ENCODE measurements at regions not wholly inside any gene's neighbourhood (a gene's known extent, or its start where the extent isn't known, plus 50 kb on each side); places are given as distances from the start of the nearest gene placed in this dataset.

GRCh38 chr9:115240676-115241075, 122.7 kb upstream of the TNC start:
- Histone ChIP-seq H3K36me3 (ENCODE audit: low read depth) (no peaks in the 10 kb centered on the region), H3K4me2 (ENCODE audit: unreplicated experiment) (no peak overlapping the region), H4K20me1 (ENCODE audit: insufficient read depth) (no peaks in the 10 kb centered on the region), H3K27ac (no peak overlapping the region), H3K4me3 (no peak overlapping the region), H3K79me2 (ENCODE audit: insufficient read depth) (no peaks in the 10 kb centered on the region), H2AFZ (no peak overlapping the region), H3K9me2 (ENCODE audit: insufficient read depth) (no peaks in the 10 kb centered on the region), H3K9me3 (ENCODE audit: low read depth) (no peaks in the 10 kb centered on the region), H3F3A (ENCODE audit: insufficient read depth) (no peaks in the 10 kb centered on the region), H3K9ac (no peak overlapping the region), H3K4me1 (ENCODE audit: insufficient read depth) (no peaks in the 10 kb centered on the region), H3K27me3 (replicated peaks; ENCODE audit: insufficient read depth) (no peaks in the 10 kb centered on the region)
- in situ Hi-C loops (cut with MboI) = no loop called here
- TF ChIP-seq EZH2phosphoT487 (IDR thresholded peaks at IDR 0.05; ENCODE audit: insufficient read depth, low read depth) = no peak
- no peak for TF ChIP-seq EZH2 (IDR thresholded peaks at IDR 0.05; ENCODE audit: insufficient read depth, poor library complexity, severe bottlenecking)
- DNase-seq = no peak
- WGBS, 2 experiments (ENCODE audit: low coverage in 1 of 2, low lambda C conversion rate in 2 of 2, missing lambda C conversion rate in 2 of 2) = 80 to 81% methylated on average over 1 of the region's 1 CpG

GRCh38 chr9:115241641-115242040, 123.7 kb upstream of the TNC start:
- H3K27me3 ChIP-seq (replicated peaks; ENCODE audit: insufficient read depth) = no peaks in the 10 kb centered on the region
- H3K79me2 ChIP-seq (ENCODE audit: insufficient read depth) = no peaks in the 10 kb centered on the region
- in situ Hi-C loops (cut with MboI) = no loop called here
- H3K4me1 ChIP-seq (ENCODE audit: insufficient read depth) = no peaks in the 10 kb centered on the region
- no peak overlapping the region for H2AFZ ChIP-seq
- TF ChIP-seq EZH2 (IDR thresholded peaks at IDR 0.05; ENCODE audit: insufficient read depth, poor library complexity, severe bottlenecking) = no peak
- TF ChIP-seq EZH2phosphoT487 (IDR thresholded peaks at IDR 0.05; ENCODE audit: insufficient read depth, low read depth) = no peak
- no peaks in the 10 kb centered on the region for H3F3A ChIP-seq (ENCODE audit: insufficient read depth)
- 77 to 78% methylated on average over 2 of the region's 2 CpGs for WGBS, 2 experiments (ENCODE audit: low coverage in 1 of 2, low lambda C conversion rate in 2 of 2, missing lambda C conversion rate in 2 of 2)
- H3K27ac ChIP-seq = no peak overlapping the region
- no peaks in the 10 kb centered on the region for H3K9me3 ChIP-seq (ENCODE audit: low read depth)
- no peak overlapping the region for H3K4me3 ChIP-seq
- H3K9me2 ChIP-seq (ENCODE audit: insufficient read depth) = no peaks in the 10 kb centered on the region
- H4K20me1 ChIP-seq (ENCODE audit: insufficient read depth) = no peaks in the 10 kb centered on the region
- no peak overlapping the region for H3K9ac ChIP-seq
- no peaks in the 10 kb centered on the region for H3K36me3 ChIP-seq (ENCODE audit: low read depth)
- DNase-seq = no peak
- H3K4me2 ChIP-seq (ENCODE audit: unreplicated experiment) = no peak overlapping the region

GRCh38 chr9:115249488-115249887, 131.5 kb upstream of the TNC start:
- no peaks in the 10 kb centered on the region; the same call in 1 of the 2 replicates for H3F3A ChIP-seq (ENCODE audit: insufficient read depth)
- in situ Hi-C loops (cut with MboI) = no loop called here

GRCh38 chr9:115250621-115251032, 132.7 kb upstream of the TNC start:
- H3K9me2 ChIP-seq (ENCODE audit: insufficient read depth) = no peaks in the 10 kb centered on the region
- no peaks in the 10 kb centered on the region for H3K79me2 ChIP-seq (ENCODE audit: insufficient read depth)
- in situ Hi-C loops (cut with MboI) = no loop called here
- no peaks in the 10 kb centered on the region for H3K36me3 ChIP-seq (ENCODE audit: low read depth)
- H3K27me3 ChIP-seq (replicated peaks; ENCODE audit: insufficient read depth) = no peaks in the 10 kb centered on the region
- peak overlapping the region; percentile 38; the same call in 1 of the 2 replicates for H3K27ac ChIP-seq
- H3K4me2 ChIP-seq (ENCODE audit: unreplicated experiment) = no peak overlapping the region
- H3K4me3 ChIP-seq = no peak overlapping the region
- no peaks in the 10 kb centered on the region for H3K9me3 ChIP-seq (ENCODE audit: low read depth)
- no peak overlapping the region for H3K9ac ChIP-seq
- 38% methylated on average over 1 of the region's 1 CpG for WGBS, 2 experiments (ENCODE audit: low coverage in 1 of 2, low lambda C conversion rate in 2 of 2, missing lambda C conversion rate in 2 of 2)
- peak; percentile 60 for DNase-seq
- peaks cover 9% of the 10 kb centered on the region for H3K4me1 ChIP-seq (ENCODE audit: insufficient read depth)
- TF ChIP-seq EZH2 (IDR thresholded peaks at IDR 0.05; ENCODE audit: insufficient read depth, poor library complexity, severe bottlenecking) (no peak), EZH2phosphoT487 (IDR thresholded peaks at IDR 0.05; ENCODE audit: insufficient read depth, low read depth) (no peak)
- H2AFZ ChIP-seq = no peak overlapping the region
- H4K20me1 ChIP-seq (ENCODE audit: insufficient read depth) = no peaks in the 10 kb centered on the region
- H3F3A ChIP-seq (ENCODE audit: insufficient read depth) = no peaks in the 10 kb centered on the region; the same call in 1 of the 2 replicates

More at GRCh38 chr9:115249488-115249887, 131.5 kb upstream of the TNC start:
- Histone ChIP-seq H3K79me2 (ENCODE audit: insufficient read depth) (no peaks in the 10 kb centered on the region), H2AFZ (no peak overlapping the region), H3K27me3 (replicated peaks; ENCODE audit: insufficient read depth) (no peaks in the 10 kb centered on the region), H3K27ac (no peak overlapping the region), H3K36me3 (ENCODE audit: low read depth) (no peaks in the 10 kb centered on the region), H3K4me3 (no peak overlapping the region), H3K9me2 (ENCODE audit: insufficient read depth) (no peaks in the 10 kb centered on the region), H3K4me2 (ENCODE audit: unreplicated experiment) (no peak overlapping the region), H3K4me1 (ENCODE audit: insufficient read depth) (peaks cover 9% of the 10 kb centered on the region), H4K20me1 (ENCODE audit: insufficient read depth) (no peaks in the 10 kb centered on the region), H3K9me3 (ENCODE audit: low read depth) (no peaks in the 10 kb centered on the region), H3K9ac (no peak overlapping the region)
- TF ChIP-seq EZH2phosphoT487 (IDR thresholded peaks at IDR 0.05; ENCODE audit: insufficient read depth, low read depth) (no peak), EZH2 (IDR thresholded peaks at IDR 0.05; ENCODE audit: insufficient read depth, poor library complexity, severe bottlenecking) (no peak)
- DNase-seq = no peak
- 81 to 85% methylated on average over 3 of the region's 3 CpGs for WGBS, 2 experiments (ENCODE audit: low coverage in 1 of 2, low lambda C conversion rate in 2 of 2, missing lambda C conversion rate in 2 of 2)
